ENCODE measurements at regions not wholly inside any gene's neighbourhood (a gene's known extent, or its start where the extent isn't known, plus 50 kb on each side); places are given as distances from the start of the nearest gene placed in this dataset.

- TF ChIP-seq, protein P1, sequence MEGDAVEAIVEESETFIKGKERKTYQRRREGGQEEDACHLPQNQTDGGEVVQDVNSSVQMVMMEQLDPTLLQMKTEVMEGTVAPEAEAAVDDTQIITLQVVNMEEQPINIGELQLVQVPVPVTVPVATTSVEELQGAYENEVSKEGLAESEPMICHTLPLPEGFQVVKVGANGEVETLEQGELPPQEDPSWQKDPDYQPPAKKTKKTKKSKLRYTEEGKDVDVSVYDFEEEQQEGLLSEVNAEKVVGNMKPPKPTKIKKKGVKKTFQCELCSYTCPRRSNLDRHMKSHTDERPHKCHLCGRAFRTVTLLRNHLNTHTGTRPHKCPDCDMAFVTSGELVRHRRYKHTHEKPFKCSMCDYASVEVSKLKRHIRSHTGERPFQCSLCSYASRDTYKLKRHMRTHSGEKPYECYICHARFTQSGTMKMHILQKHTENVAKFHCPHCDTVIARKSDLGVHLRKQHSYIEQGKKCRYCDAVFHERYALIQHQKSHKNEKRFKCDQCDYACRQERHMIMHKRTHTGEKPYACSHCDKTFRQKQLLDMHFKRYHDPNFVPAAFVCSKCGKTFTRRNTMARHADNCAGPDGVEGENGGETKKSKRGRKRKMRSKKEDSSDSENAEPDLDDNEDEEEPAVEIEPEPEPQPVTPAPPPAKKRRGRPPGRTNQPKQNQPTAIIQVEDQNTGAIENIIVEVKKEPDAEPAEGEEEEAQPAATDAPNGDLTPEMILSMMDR (conservative IDR thresholded peaks at IDR 0.05), result no peak
- no peak for TF ChIP-seq EZH2 (IDR thresholded peaks at IDR 0.05; ENCODE audit: low read depth)
Observed at GRCh38 chr4:41838590-41838989, 90.1 kb upstream of the PHOX2B start.

Measured in PC-9 (cell line).